Suprapubic skin (tissue), 4 donors: ENCODE measurements at regions not wholly inside any gene's neighbourhood (a gene's known extent, or its start where the extent isn't known, plus 50 kb on each side); places are given as distances from the start of the nearest gene placed in this dataset.

Experiments used
- DNase-seq, 2 donors: peaks; one replicate each; pipeline ENCODE4 v3.0.0-alpha.2; 2019; ENCODE audit warnings: low spot score in 2 of 2
- H3K27ac ChIP-seq: fragments of 200-600 bp; sonication (generic); one replicate; pipeline ENCODE4 v1.5.1; 2019
- H3K27me3 ChIP-seq: fragments of 200-600 bp; sonication (generic); one replicate; pipeline ENCODE4 v1.5.1; 2019
- H3K36me3 ChIP-seq: fragments of 200-600 bp; sonication (generic); one replicate; pipeline ENCODE4 v1.5.1; 2019
- H3K4me1 ChIP-seq: fragments of 200-600 bp; sonication (generic); one replicate; pipeline ENCODE4 v1.5.1; 2019
- H3K4me3 ChIP-seq: fragments of 200-600 bp; sonication (generic); one replicate; pipeline ENCODE4 v1.5.1; 2019; ENCODE audit warnings: mild to moderate bottlenecking
- H3K9me3 ChIP-seq: fragments of 200-600 bp; sonication (generic); one replicate; pipeline ENCODE4 v1.5.1; 2019
- EP300 ChIP-seq: sonication (generic); formaldehyde crosslinking; IDR thresholded peaks from one replicate; pipeline ENCODE4 v1.6.1; 2017; ENCODE audit warnings: antibody characterized with exemption
- POLR2A ChIP-seq, 2 donors: fragments of 450-650 bp; IDR thresholded peaks; one replicate each; pipeline ENCODE4 v1.6.1; 2017; ENCODE audit warnings: antibody characterized with exemption in 2 of 2, mild to moderate bottlenecking in 2 of 2, moderate library complexity in 2 of 2
- POLR2AphosphoS5 ChIP-seq, 3 donors: sonication (generic); formaldehyde crosslinking; IDR thresholded peaks; one replicate each; pipeline ENCODE4 v1.6.1; 2017; ENCODE audit warnings: antibody characterized with exemption in 3 of 3
- WGBS: methylation state at CpG from one replicate; pipeline ENCODE4 v1.1.5; 2018; 5-methylcytosine and 5-hydroxymethylcytosine counted together
- TF ChIP-seq, protein P1 (sequence below), 2 donors: fragments of 200-600 bp in 1 of 2; fragments of 450-650 bp in 1 of 2; sonication (generic) in 1 of 2; IDR thresholded peaks; one replicate each; pipeline ENCODE4 v1.5.1; 2016 to 2019; ENCODE audit warnings: antibody characterized with exemption in 2 of 2, mild to moderate bottlenecking in 1 of 2, moderate library complexity in 1 of 2

DNA sequence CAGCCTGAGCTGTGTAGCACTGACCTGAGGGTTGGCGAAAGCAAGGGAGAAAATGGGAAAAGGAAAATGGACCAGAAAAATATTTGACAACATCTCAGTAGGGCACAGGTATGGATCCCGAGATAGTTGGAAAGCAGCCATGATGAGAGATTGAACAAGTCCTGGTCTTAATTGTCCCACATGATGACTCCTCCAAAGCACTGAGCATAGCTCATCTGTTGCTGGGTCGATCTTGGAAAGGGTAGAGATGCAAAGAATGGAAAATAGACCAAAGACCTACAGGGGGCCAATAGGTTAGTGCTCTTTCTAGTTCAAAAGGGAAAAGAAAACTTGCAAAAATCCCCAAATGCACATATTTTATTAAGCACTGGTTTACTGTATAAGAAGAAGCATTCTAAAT is 251.9 kb downstream of the SEC23A start:
- H3K4me3 ChIP-seq, result no peak overlapping the region
- H3K9me3 ChIP-seq, result no peaks in the 10 kb centered on the region
- WGBS, result 80% methylated on average over 3 of the region's 3 CpGs
- H3K27me3 ChIP-seq, result no peaks in the 10 kb centered on the region
- TF ChIP-seq POLR2A (IDR thresholded peaks at IDR 0.05) (no peak), POLR2AphosphoS5 (IDR thresholded peaks at IDR 0.05) (no peak), EP300 (no peak)
- TF ChIP-seq, protein P1, sequence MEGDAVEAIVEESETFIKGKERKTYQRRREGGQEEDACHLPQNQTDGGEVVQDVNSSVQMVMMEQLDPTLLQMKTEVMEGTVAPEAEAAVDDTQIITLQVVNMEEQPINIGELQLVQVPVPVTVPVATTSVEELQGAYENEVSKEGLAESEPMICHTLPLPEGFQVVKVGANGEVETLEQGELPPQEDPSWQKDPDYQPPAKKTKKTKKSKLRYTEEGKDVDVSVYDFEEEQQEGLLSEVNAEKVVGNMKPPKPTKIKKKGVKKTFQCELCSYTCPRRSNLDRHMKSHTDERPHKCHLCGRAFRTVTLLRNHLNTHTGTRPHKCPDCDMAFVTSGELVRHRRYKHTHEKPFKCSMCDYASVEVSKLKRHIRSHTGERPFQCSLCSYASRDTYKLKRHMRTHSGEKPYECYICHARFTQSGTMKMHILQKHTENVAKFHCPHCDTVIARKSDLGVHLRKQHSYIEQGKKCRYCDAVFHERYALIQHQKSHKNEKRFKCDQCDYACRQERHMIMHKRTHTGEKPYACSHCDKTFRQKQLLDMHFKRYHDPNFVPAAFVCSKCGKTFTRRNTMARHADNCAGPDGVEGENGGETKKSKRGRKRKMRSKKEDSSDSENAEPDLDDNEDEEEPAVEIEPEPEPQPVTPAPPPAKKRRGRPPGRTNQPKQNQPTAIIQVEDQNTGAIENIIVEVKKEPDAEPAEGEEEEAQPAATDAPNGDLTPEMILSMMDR (IDR thresholded peaks at IDR 0.05), result no peak
- H3K27ac ChIP-seq, result no peak overlapping the region
- no peaks in the 10 kb centered on the region for H3K36me3 ChIP-seq
- DNase-seq, result no peak
- no peaks in the 10 kb centered on the region for H3K4me1 ChIP-seq

DNA sequence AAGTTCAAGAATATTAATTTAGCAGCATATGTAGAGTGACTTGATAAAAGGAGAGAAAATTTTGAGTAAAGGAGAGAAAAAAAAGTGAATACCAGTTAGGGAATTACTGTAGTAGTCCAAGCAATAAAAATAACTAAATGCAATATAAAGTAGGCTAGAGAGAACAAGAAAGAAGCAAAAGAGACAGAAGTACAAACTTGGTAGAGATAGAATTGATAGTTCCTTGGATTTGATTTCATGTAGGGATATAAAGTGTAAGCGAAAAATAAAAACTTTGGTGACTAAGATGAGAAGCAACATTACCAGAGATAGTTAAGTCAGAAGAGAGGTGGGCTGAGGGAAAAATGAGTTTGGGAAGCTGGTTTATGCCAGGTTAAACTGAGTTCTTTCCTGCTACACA is 252.4 kb downstream of the SEC23A start:
- H3K36me3 ChIP-seq, result no peaks in the 10 kb centered on the region
- DNase-seq, result no peak
- WGBS, result 97% methylated on average over 1 of the region's 1 CpG
- H3K9me3 ChIP-seq, result no peaks in the 10 kb centered on the region
- H3K4me1 ChIP-seq, result no peaks in the 10 kb centered on the region
- no peak overlapping the region for H3K27ac ChIP-seq
- H3K27me3 ChIP-seq, result no peaks in the 10 kb centered on the region
- TF ChIP-seq, protein P1 (IDR thresholded peaks at IDR 0.05), result no peak
- no peak for TF ChIP-seq POLR2A (IDR thresholded peaks at IDR 0.05)
- TF ChIP-seq EP300, result no peak
- no peak for TF ChIP-seq POLR2AphosphoS5 (IDR thresholded peaks at IDR 0.05)
- H3K4me3 ChIP-seq, result no peak overlapping the region

GRCh38 chr14:38848243-38848935 is 254.6 kb downstream of the SEC23A start:
- H3K9me3 ChIP-seq, result no peaks in the 10 kb centered on the region
- H3K4me3 ChIP-seq, result no peak overlapping the region
- no peaks in the 10 kb centered on the region for H3K27me3 ChIP-seq
- no peak for TF ChIP-seq EP300
- TF ChIP-seq, protein P1 (IDR thresholded peaks at IDR 0.05), result no peak
- no peak for TF ChIP-seq POLR2AphosphoS5 (IDR thresholded peaks at IDR 0.05)
- TF ChIP-seq POLR2A (IDR thresholded peaks at IDR 0.05), result no peak
- 55% methylated on average over 2 of the region's 2 CpGs for WGBS
- no peaks in the 10 kb centered on the region for H3K4me1 ChIP-seq
- no peak for DNase-seq
- no peaks in the 10 kb centered on the region for H3K36me3 ChIP-seq
- no peak overlapping the region for H3K27ac ChIP-seq

DNA sequence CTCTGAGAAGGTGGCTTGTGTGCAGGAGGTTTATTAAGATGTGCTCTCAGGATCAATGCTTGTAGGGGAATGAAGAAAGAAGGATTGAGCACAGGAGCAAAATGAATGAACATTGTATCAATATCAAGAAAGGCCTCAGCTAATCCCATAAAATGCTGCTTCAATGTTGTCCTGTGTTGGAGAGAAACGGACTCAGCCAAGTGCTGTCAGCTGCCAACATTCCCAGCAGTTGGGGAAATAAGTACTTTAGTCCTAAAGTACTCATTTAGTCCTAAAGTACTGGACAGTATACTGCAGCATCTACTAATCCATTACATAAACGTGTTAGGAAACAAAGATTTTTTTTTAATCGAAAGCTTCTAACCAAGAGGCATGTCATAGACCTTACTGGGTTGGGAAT is 255.9 kb downstream of the SEC23A start:
- no peaks in the 10 kb centered on the region for H3K9me3 ChIP-seq
- no peak overlapping the region for H3K27ac ChIP-seq
- 51% methylated on average over 3 of the region's 3 CpGs for WGBS
- no peaks in the 10 kb centered on the region for H3K36me3 ChIP-seq
- TF ChIP-seq, protein P1 (IDR thresholded peaks at IDR 0.05), result no peak
- TF ChIP-seq POLR2AphosphoS5 (IDR thresholded peaks at IDR 0.05) (no peak), EP300 (no peak), POLR2A (IDR thresholded peaks at IDR 0.05) (no peak)
- no peak overlapping the region for H3K4me3 ChIP-seq
- no peak for DNase-seq
- no peaks in the 10 kb centered on the region for H3K27me3 ChIP-seq
- no peaks in the 10 kb centered on the region for H3K4me1 ChIP-seq

- no peak for TF ChIP-seq EP300
- TF ChIP-seq, protein P1 (IDR thresholded peaks at IDR 0.05), result no peak
- no peak for TF ChIP-seq POLR2A (IDR thresholded peaks at IDR 0.05)
- no peak for TF ChIP-seq POLR2AphosphoS5 (IDR thresholded peaks at IDR 0.05)
- Histone ChIP-seq H3K4me3 (no peak overlapping the region), H3K9me3 (no peaks in the 10 kb centered on the region), H3K27me3 (no peaks in the 10 kb centered on the region), H3K4me1 (peaks cover 7% of the 10 kb centered on the region), H3K36me3 (no peaks in the 10 kb centered on the region), H3K27ac (no peak overlapping the region)
- no peak for DNase-seq
- WGBS, result 37% methylated on average over 3 of the region's 3 CpGs
Observed at GRCh38 chr14:38839694-38840365, 263.2 kb downstream of the SEC23A start.
